ENCODE measurements at regions not wholly inside any gene's neighbourhood (a gene's known extent, or its start where the extent isn't known, plus 50 kb on each side); places are given as distances from the start of the nearest gene placed in this dataset.

GRCh38 chr7:17520941-17521340 is 222.5 kb downstream of the AHR start:
- no peaks in the 10 kb centered on the region for H3K27me3 ChIP-seq (ENCODE audit: insufficient read depth, low read length)
- no peak overlapping the region for H3K9ac ChIP-seq (ENCODE audit: low read length)
- no peak overlapping the region for H3K4me2 ChIP-seq (ENCODE audit: low read length)
- ChIA-PET POLR2A (no interaction called here), RAD21 (ENCODE audit: low non-redundant PET in 1 of 2, low total read pairs in 2 of 2, uncharacterized antibody in 2 of 2, unreplicated experiment in 2 of 2) (no interaction called here), CTCF (interaction anchor here (1.0 kb wide), 2 partner anchors 8 to 9 kb away, joined by 3 to 4 read pairs; no protein-coding TSS in a partner anchor)
- TF ChIP-seq CEBPB (IDR thresholded peaks at IDR 0.05; ENCODE audit: low read depth) (no peak), SP1 (IDR thresholded peaks at IDR 0.05; ENCODE audit: low read depth) (no peak), MAX (IDR thresholded peaks at IDR 0.05) (no peak), CTCF (IDR thresholded peaks at IDR 0.05 in 2 of 3, conservative IDR thresholded peaks at IDR 0.05 in 1 of 3; ENCODE audit: borderline replicate concordance in 1 of 3, insufficient read depth in 1 of 3, low read depth in 2 of 3, low read length in 2 of 3) (no peak), FOSL1 (IDR thresholded peaks at IDR 0.05; ENCODE audit: low read depth) (no peak), RAD21 (IDR thresholded peaks at IDR 0.05; ENCODE audit: low read depth) (no peak), YY1 (IDR thresholded peaks at IDR 0.05; ENCODE audit: extremely low read depth, insufficient replicate concordance, low read depth, low read length) (no peak), ATF3 (IDR thresholded peaks at IDR 0.05) (no peak), SRF (IDR thresholded peaks at IDR 0.05; ENCODE audit: low read depth) (no peak), POLR2A (IDR thresholded peaks at IDR 0.05; ENCODE audit: borderline replicate concordance, extremely low read depth, insufficient read depth, insufficient read length) (no peak), ELF1 (IDR thresholded peaks at IDR 0.05; ENCODE audit: borderline replicate concordance, low read depth) (no peak), POLR2AphosphoS5 (IDR thresholded peaks at IDR 0.05; ENCODE audit: low read depth, low read length) (no peak), TCF7L2 (IDR thresholded peaks at IDR 0.05; ENCODE audit: borderline replicate concordance, extremely low read depth, insufficient read depth, insufficient read length) (no peak), ZNF274 (IDR thresholded peaks at IDR 0.05; ENCODE audit: low read depth, low read length) (no peak), SIN3A (IDR thresholded peaks at IDR 0.05; ENCODE audit: low read depth) (no peak), CBX3 (IDR thresholded peaks at IDR 0.05; ENCODE audit: low read depth) (no peak), JUND (IDR thresholded peaks at IDR 0.05) (no peak), EZH2 (IDR thresholded peaks at IDR 0.05) (no peak), ZFX (IDR thresholded peaks at IDR 0.05) (no peak)
- TF ChIP-seq, protein P1, sequence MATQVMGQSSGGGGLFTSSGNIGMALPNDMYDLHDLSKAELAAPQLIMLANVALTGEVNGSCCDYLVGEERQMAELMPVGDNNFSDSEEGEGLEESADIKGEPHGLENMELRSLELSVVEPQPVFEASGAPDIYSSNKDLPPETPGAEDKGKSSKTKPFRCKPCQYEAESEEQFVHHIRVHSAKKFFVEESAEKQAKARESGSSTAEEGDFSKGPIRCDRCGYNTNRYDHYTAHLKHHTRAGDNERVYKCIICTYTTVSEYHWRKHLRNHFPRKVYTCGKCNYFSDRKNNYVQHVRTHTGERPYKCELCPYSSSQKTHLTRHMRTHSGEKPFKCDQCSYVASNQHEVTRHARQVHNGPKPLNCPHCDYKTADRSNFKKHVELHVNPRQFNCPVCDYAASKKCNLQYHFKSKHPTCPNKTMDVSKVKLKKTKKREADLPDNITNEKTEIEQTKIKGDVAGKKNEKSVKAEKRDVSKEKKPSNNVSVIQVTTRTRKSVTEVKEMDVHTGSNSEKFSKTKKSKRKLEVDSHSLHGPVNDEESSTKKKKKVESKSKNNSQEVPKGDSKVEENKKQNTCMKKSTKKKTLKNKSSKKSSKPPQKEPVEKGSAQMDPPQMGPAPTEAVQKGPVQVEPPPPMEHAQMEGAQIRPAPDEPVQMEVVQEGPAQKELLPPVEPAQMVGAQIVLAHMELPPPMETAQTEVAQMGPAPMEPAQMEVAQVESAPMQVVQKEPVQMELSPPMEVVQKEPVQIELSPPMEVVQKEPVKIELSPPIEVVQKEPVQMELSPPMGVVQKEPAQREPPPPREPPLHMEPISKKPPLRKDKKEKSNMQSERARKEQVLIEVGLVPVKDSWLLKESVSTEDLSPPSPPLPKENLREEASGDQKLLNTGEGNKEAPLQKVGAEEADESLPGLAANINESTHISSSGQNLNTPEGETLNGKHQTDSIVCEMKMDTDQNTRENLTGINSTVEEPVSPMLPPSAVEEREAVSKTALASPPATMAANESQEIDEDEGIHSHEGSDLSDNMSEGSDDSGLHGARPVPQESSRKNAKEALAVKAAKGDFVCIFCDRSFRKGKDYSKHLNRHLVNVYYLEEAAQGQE (IDR thresholded peaks at IDR 0.05; ENCODE audit: low read depth) = no peak
- no peaks in the 10 kb centered on the region for H3K9me3 ChIP-seq (ENCODE audit: control insufficient read depth in 1 of 2, insufficient read depth in 1 of 2, low read depth in 1 of 2, low read length in 2 of 2)
- no peaks in the 10 kb centered on the region for H3K79me2 ChIP-seq (ENCODE audit: insufficient read depth, low read length)
- no peak for DNase-seq (ENCODE audit: low read depth, low spot score)
- no peak overlapping the region for H2AFZ ChIP-seq (ENCODE audit: low read depth, low read length, poor library complexity, severe bottlenecking)
- H4K20me1 ChIP-seq (ENCODE audit: insufficient read depth) = no peaks in the 10 kb centered on the region
- no peaks in the 10 kb centered on the region for H3K4me1 ChIP-seq (ENCODE audit: control insufficient read depth in 1 of 2, insufficient read depth in 2 of 2, low read length in 2 of 2)
- H3K36me3 ChIP-seq (ENCODE audit: control insufficient read depth in 1 of 2, insufficient read depth in 2 of 2, low read length in 2 of 2) = no peaks in the 10 kb centered on the region
- no peak overlapping the region for H3K4me3 ChIP-seq (replicated peaks in 1 of 2; ENCODE audit: low read depth in 1 of 2, low read length in 2 of 2)
- H3K9me2 ChIP-seq (ENCODE audit: insufficient read depth) = no peaks in the 10 kb centered on the region
- intact Hi-C loops (cut with micrococcal nuclease) = no loop called here
- no TSS peak for BruUV-seq (replicated peaks)
- ATAC-seq = no peak
- H3K27ac ChIP-seq (ENCODE audit: low read depth, low read length) = no peak overlapping the region
